DOHH2 (cell line): ENCODE measurements at regions not wholly inside any gene's neighbourhood (a gene's known extent, or its start where the extent isn't known, plus 50 kb on each side); places are given as distances from the start of the nearest gene placed in this dataset.

Experiments
- H3F3A ChIP-seq: fragments of 200-600 bp; sonication (generic), shearing (Covaris generic); 2 replicates; pipeline ENCODE4 v1.6.0; 2016; ENCODE audit warnings: antibody characterized with exemption, mild to moderate bottlenecking; ENCODE audit not compliant: control insufficient read depth, insufficient read depth
- H3K27ac ChIP-seq: fragments of 200-600 bp; sonication (generic); 2 replicates; pipeline ENCODE4 v1.5.1; 2014; ENCODE audit warnings: low read depth, mild to moderate bottlenecking, low read length, moderate library complexity
- H3K27me3 ChIP-seq: fragments of 200-600 bp; sonication (generic); 2 replicates; pipeline ENCODE4 v1.6.1; 2014; ENCODE audit warnings: mild to moderate bottlenecking, low read length, mixed read lengths; ENCODE audit not compliant: control insufficient read depth
- H3K36me3 ChIP-seq: fragments of 200-600 bp; sonication (generic); 2 replicates; pipeline ENCODE4 v1.6.1; 2014; ENCODE audit warnings: mild to moderate bottlenecking, low read length, moderate library complexity, mixed read lengths; ENCODE audit not compliant: control insufficient read depth
- H3K4me1 ChIP-seq: fragments of 200-600 bp; sonication (generic); 2 replicates; pipeline ENCODE4 v1.6.1; 2014; ENCODE audit warnings: mild to moderate bottlenecking, low read length, mixed read lengths; ENCODE audit not compliant: control insufficient read depth
- H3K4me2 ChIP-seq: fragments of 200-600 bp; sonication (generic); 2 replicates; pipeline ENCODE4 v1.6.0; 2014; ENCODE audit warnings: mild to moderate bottlenecking, low read length, moderate library complexity
- H3K4me3 ChIP-seq: fragments of 200-600 bp; sonication (generic); 2 replicates; pipeline ENCODE4 v1.5.1; 2014; ENCODE audit warnings: mild to moderate bottlenecking, low read length, mixed read lengths
- H3K79me2 ChIP-seq: fragments of 200-600 bp; sonication (generic); 2 replicates; pipeline ENCODE4 v1.6.1; 2014; ENCODE audit warnings: mild to moderate bottlenecking, low read length, mixed read lengths; ENCODE audit not compliant: control insufficient read depth
- H3K9me2 ChIP-seq: fragments of 200-600 bp; sonication (generic); replicated peaks from 2 replicates; pipeline ENCODE4 v1.6.1; 2014; ENCODE audit warnings: mild to moderate bottlenecking, low read length, mixed read lengths; ENCODE audit not compliant: control insufficient read depth
- H3K9me3 ChIP-seq: fragments of 200-600 bp; sonication (generic); 2 replicates; pipeline ENCODE4 v1.6.1; 2014; ENCODE audit warnings: antibody characterized with exemption, low read length, mixed read lengths; ENCODE audit not compliant: control insufficient read depth, insufficient read depth
- H4K20me1 ChIP-seq: fragments of 200-600 bp; sonication (generic); 2 replicates; pipeline ENCODE4 v1.6.0; 2014; ENCODE audit warnings: low read depth, mild to moderate bottlenecking, antibody characterized with exemption, low read length, moderate library complexity; ENCODE audit not compliant: control insufficient read depth, insufficient read depth
- EZH2phosphoT487 ChIP-seq: fragments of 200-600 bp; sonication (generic); IDR thresholded peaks from 2 replicates; pipeline ENCODE4 v1.6.1; 2017; ENCODE audit warnings: borderline replicate concordance, mild to moderate bottlenecking, antibody characterized with exemption, low read length, moderate library complexity, mixed read lengths
- TF ChIP-seq, protein P1 (sequence below): fragments of 200-600 bp; sonication (generic); IDR thresholded peaks from one replicate; pipeline ENCODE4 v1.5.1; 2014; ENCODE audit warnings: antibody characterized with exemption, mild to moderate bottlenecking, low read depth, low read length; ENCODE audit not compliant: poor library complexity, severe bottlenecking

DNA sequence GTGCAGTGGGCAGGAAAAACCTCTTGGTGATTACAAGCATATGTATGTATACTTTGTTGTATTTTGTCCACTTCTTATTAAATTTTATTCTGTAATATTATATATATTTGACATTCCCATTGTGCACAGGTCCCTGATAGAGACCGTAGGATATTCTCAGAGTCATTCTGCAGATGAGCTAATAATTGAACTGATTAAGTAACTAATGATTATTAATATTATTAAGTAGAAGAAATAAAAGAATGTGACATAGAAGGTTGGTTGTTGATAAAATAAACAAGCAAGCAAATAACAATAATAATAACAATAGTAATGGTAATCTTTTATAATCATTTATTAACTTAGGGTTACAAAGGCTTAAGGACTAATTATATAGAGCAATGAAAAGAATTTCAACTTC lies 780.6 kb upstream of the ZWINT start:
- Histone ChIP-seq H3K27ac (no peak overlapping the region), H3K9me3 (no peaks in the 10 kb centered on the region), H3K9me2 (no peaks in the 10 kb centered on the region), H3K4me1 (no peaks in the 10 kb centered on the region), H3K4me2 (no peak overlapping the region), H3K36me3 (no peaks in the 10 kb centered on the region), H3K27me3 (no peaks in the 10 kb centered on the region), H3K4me3 (no peak overlapping the region), H3K79me2 (no peaks in the 10 kb centered on the region), H3F3A (no peaks in the 10 kb centered on the region), H4K20me1 (no peaks in the 10 kb centered on the region)
- TF ChIP-seq EZH2phosphoT487 = no peak
- TF ChIP-seq, protein P1, sequence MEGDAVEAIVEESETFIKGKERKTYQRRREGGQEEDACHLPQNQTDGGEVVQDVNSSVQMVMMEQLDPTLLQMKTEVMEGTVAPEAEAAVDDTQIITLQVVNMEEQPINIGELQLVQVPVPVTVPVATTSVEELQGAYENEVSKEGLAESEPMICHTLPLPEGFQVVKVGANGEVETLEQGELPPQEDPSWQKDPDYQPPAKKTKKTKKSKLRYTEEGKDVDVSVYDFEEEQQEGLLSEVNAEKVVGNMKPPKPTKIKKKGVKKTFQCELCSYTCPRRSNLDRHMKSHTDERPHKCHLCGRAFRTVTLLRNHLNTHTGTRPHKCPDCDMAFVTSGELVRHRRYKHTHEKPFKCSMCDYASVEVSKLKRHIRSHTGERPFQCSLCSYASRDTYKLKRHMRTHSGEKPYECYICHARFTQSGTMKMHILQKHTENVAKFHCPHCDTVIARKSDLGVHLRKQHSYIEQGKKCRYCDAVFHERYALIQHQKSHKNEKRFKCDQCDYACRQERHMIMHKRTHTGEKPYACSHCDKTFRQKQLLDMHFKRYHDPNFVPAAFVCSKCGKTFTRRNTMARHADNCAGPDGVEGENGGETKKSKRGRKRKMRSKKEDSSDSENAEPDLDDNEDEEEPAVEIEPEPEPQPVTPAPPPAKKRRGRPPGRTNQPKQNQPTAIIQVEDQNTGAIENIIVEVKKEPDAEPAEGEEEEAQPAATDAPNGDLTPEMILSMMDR = no peak

DNA sequence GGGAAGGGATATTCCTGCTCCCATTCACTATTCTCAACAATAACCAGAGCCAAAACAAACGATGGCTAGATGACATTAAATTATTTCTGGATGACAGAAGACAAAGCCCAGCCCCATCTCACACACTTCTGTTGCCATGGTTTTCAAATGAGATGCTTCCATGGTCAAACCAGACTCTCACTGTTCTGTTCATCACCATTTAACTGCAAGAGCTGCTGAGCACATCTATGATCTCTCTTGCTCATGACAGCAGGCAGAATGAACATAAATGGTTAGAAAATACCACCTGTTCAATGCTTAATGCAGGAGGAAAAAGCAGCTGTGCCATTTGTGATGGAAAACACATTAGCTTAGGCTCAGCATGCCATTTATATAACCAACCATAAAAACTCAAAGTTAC lies 758.6 kb upstream of the ZWINT start:
- Histone ChIP-seq H3K4me3 (no peak overlapping the region), H3K27ac (no peak overlapping the region), H3K27me3 (no peaks in the 10 kb centered on the region), H3K9me2 (no peaks in the 10 kb centered on the region), H3F3A (no peaks in the 10 kb centered on the region), H3K4me1 (no peaks in the 10 kb centered on the region), H4K20me1 (no peaks in the 10 kb centered on the region), H3K9me3 (no peaks in the 10 kb centered on the region), H3K79me2 (no peaks in the 10 kb centered on the region), H3K4me2 (no peak overlapping the region), H3K36me3 (no peaks in the 10 kb centered on the region)
- TF ChIP-seq EZH2phosphoT487 = no peak
- TF ChIP-seq, protein P1 = no peak

DNA sequence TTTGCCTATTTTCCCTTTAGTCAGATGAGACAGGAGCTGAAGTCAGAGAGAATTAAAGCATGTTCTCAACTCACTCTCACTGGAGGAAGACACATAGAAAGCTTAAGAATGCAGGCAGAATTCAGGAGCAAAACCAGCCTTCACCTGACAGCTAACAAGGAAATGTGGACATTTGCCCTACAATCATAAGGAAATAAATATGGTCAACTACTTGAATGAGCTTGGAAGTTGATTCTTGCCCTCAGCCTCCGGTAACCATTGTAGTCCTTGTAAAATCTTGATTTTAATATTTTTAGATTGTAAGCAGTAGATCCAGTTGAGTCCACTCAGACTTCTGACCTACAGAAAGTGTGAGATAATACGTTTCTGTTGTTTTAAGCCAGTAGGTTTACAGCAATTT lies 752.5 kb upstream of the ZWINT start:
- TF ChIP-seq, protein P1 = no peak
- TF ChIP-seq EZH2phosphoT487 = no peak

DNA sequence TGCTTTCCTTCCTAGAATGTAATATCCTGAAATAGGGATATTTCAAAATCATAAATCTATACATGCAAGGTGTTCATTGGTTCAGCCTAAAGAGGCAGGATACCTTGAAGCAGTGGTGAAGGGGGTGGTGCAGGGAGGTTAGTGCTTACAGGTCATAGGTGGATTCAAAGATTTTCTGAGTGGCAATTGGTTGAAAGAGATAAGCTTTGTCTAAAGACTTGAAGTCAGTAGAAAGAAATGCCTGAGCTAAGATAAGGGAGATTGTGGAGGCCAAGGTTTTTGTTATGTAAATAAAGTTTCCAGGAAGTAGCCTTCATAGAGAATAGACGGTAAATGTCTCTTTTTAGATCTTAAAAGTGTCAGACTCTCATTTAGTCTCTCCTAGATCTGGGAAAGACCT lies 741.2 kb upstream of the ZWINT start:
- H3K27ac ChIP-seq = no peak overlapping the region
- H3K9me3 ChIP-seq = no peaks in the 10 kb centered on the region
- H3K9me2 ChIP-seq = no peaks in the 10 kb centered on the region
- H3K27me3 ChIP-seq = no peaks in the 10 kb centered on the region
- no peak for TF ChIP-seq EZH2phosphoT487
- TF ChIP-seq, protein P1 = no peak
- no peak overlapping the region for H3K4me2 ChIP-seq
- H3F3A ChIP-seq = no peaks in the 10 kb centered on the region
- H4K20me1 ChIP-seq = no peaks in the 10 kb centered on the region
- no peaks in the 10 kb centered on the region for H3K36me3 ChIP-seq
- no peak overlapping the region for H3K4me3 ChIP-seq
- H3K4me1 ChIP-seq = no peaks in the 10 kb centered on the region
- H3K79me2 ChIP-seq = no peaks in the 10 kb centered on the region

More for the DNA sequence above, 752.5 kb upstream of the ZWINT start:
- Histone ChIP-seq H3K27me3 (no peaks in the 10 kb centered on the region), H4K20me1 (no peaks in the 10 kb centered on the region), H3K4me2 (no peak overlapping the region), H3K27ac (no peak overlapping the region), H3K9me2 (no peaks in the 10 kb centered on the region), H3K9me3 (no peaks in the 10 kb centered on the region), H3F3A (no peaks in the 10 kb centered on the region), H3K4me3 (no peak overlapping the region), H3K4me1 (no peaks in the 10 kb centered on the region), H3K79me2 (no peaks in the 10 kb centered on the region), H3K36me3 (no peaks in the 10 kb centered on the region)
